GM23338 (cell line): ENCODE measurements at regions not wholly inside any gene's neighbourhood (a gene's known extent, or its start where the extent isn't known, plus 50 kb on each side); places are given as distances from the start of the nearest gene placed in this dataset.

Experiments
- ATAC-seq: fragments of 200-7000 bp; cut with Tn5 transposase; 3 replicates; pipeline ENCODE4 v1.9.1; 2020
- DNase-seq: peaks from one replicate; pipeline ENCODE4 v3.0.0-alpha.2; 2015; ENCODE audit warnings: low spot score
- H2AFZ ChIP-seq: fragments of 200-600 bp; sonication (generic); 2 replicates; pipeline ENCODE4 v1.8.0; 2016; ENCODE audit warnings: antibody characterized with exemption, mild to moderate bottlenecking, moderate library complexity
- H3F3A ChIP-seq: fragments of 200-600 bp; sonication (generic); replicated peaks from 2 replicates; pipeline ENCODE4 v1.8.0; 2017; ENCODE audit warnings: antibody characterized with exemption, mixed run types, low read depth
- H3K27ac ChIP-seq: fragments of 200-600 bp; sonication (generic); 2 replicates; pipeline ENCODE4 v1.6.1; 2016; ENCODE audit warnings: low read depth
- H3K27me3 ChIP-seq: fragments of 200-600 bp; sonication (generic); 2 replicates; pipeline ENCODE4 v1.8.0; 2016; ENCODE audit warnings: mild to moderate bottlenecking, mixed run types, moderate library complexity; ENCODE audit not compliant: insufficient read depth
- H3K36me3 ChIP-seq: fragments of 200-600 bp; sonication (generic); 2 replicates; pipeline ENCODE4 v1.8.0; 2016; ENCODE audit warnings: mild to moderate bottlenecking; ENCODE audit not compliant: insufficient read depth
- H3K4me1 ChIP-seq: fragments of 200-600 bp; sonication (generic); 2 replicates; pipeline ENCODE4 v1.8.0; 2016; ENCODE audit warnings: mild to moderate bottlenecking, moderate library complexity; ENCODE audit not compliant: insufficient read depth
- H3K4me2 ChIP-seq: fragments of 200-600 bp; sonication (generic); 2 replicates; pipeline ENCODE4 v1.7.1; 2017; ENCODE audit warnings: mixed run types
- H3K4me3 ChIP-seq: fragments of 200-600 bp; sonication (generic); 2 replicates; pipeline ENCODE4 v1.6.1; 2016; ENCODE audit warnings: mixed run types
- H3K79me2 ChIP-seq: fragments of 200-600 bp; sonication (generic); replicated peaks from 2 replicates; pipeline ENCODE4 v1.8.0; 2017; ENCODE audit warnings: mild to moderate bottlenecking; ENCODE audit not compliant: insufficient read depth
- H3K9me2 ChIP-seq: fragments of 200-600 bp; sonication (generic); 2 replicates; pipeline ENCODE4 v1.8.0; 2017; ENCODE audit not compliant: insufficient read depth
- H4K20me1 ChIP-seq: fragments of 200-600 bp; sonication (generic); replicated peaks from 2 replicates; pipeline ENCODE4 v1.8.0; 2017; ENCODE audit warnings: mild to moderate bottlenecking; ENCODE audit not compliant: insufficient read depth
- H3K27ac Mint-ChIP-seq: 2 replicates; pipeline ENCODE4 v1.8.0; 2020; ENCODE audit warnings: inconsistent platforms, mild to moderate bottlenecking, moderate library complexity, mixed read lengths
- H3K27me3 Mint-ChIP-seq: 3 replicates; pipeline ENCODE4 v1.8.0; 2022; ENCODE audit warnings: low read depth, mild to moderate bottlenecking, moderate library complexity, mixed read lengths, inconsistent platforms; ENCODE audit not compliant: insufficient read depth, poor library complexity
- H3K36me3 Mint-ChIP-seq: 3 replicates; pipeline ENCODE4 v1.8.0; 2021; ENCODE audit warnings: low read depth, mild to moderate bottlenecking, inconsistent platforms, moderate library complexity, mixed read lengths
- H3K4me1 Mint-ChIP-seq: 3 replicates; pipeline ENCODE4 v1.8.0; 2020; ENCODE audit warnings: mild to moderate bottlenecking, inconsistent platforms, mixed read lengths
- H3K4me3 Mint-ChIP-seq: 3 replicates; pipeline ENCODE4 v1.8.0; 2021; ENCODE audit warnings: moderate library complexity, mild to moderate bottlenecking, inconsistent platforms, mixed read lengths
- H3K9me3 Mint-ChIP-seq: 3 replicates; pipeline ENCODE4 v1.8.0; 2020; ENCODE audit warnings: moderate library complexity, mild to moderate bottlenecking, inconsistent platforms, mixed read lengths
- CREB1 ChIP-seq: fragments of 250-450 bp; sonication (Bioruptor Pico); IDR thresholded peaks from 2 replicates; pipeline ENCODE4 v1.5.0; 2020; ENCODE audit warnings: low read depth, mild to moderate bottlenecking, moderate library complexity
- ETS1 ChIP-seq: IDR thresholded peaks from 2 replicates; pipeline ENCODE4 v1.6.1; 2016; ENCODE audit warnings: antibody characterized with exemption
- EZH2 ChIP-seq: fragments of 200-600 bp; sonication (generic); IDR thresholded peaks from one replicate; pipeline ENCODE4 v1.8.0; 2017; ENCODE audit warnings: antibody characterized with exemption, mild to moderate bottlenecking, low read depth; ENCODE audit not compliant: unreplicated experiment
- EZH2phosphoT487 ChIP-seq: fragments of 200-600 bp; sonication (generic); IDR thresholded peaks from one replicate; pipeline ENCODE4 v1.8.1; 2018; ENCODE audit warnings: antibody characterized with exemption; ENCODE audit not compliant: unreplicated experiment
- JUNB ChIP-seq: IDR thresholded peaks from one replicate; pipeline ENCODE4 v1.6.1; 2016; ENCODE audit warnings: antibody characterized with exemption; ENCODE audit not compliant: unreplicated experiment
- ZNF114 ChIP-seq: fragments of 250-450 bp; sonication (Bioruptor Pico); IDR thresholded peaks from 2 replicates; pipeline ENCODE4 v1.5.0; 2020; ENCODE audit warnings: mild to moderate bottlenecking, moderate library complexity
- ZNF331 ChIP-seq: fragments of 250-450 bp; sonication (Bioruptor Pico); IDR thresholded peaks from 2 replicates; pipeline ENCODE4 v1.5.0; 2020; ENCODE audit warnings: low read depth, mild to moderate bottlenecking, moderate library complexity
- ZNF462 ChIP-seq: fragments of 250-450 bp; sonication (Bioruptor Pico); IDR thresholded peaks from 2 replicates; pipeline ENCODE4 v1.5.0; 2020; ENCODE audit warnings: mild to moderate bottlenecking, moderate library complexity
- TF ChIP-seq, protein P1 (sequence below): IDR thresholded peaks from one replicate; pipeline ENCODE4 v1.6.1; 2018; ENCODE audit warnings: antibody characterized with exemption; ENCODE audit not compliant: unreplicated experiment
- TF ChIP-seq, protein P2 (sequence below), 2 experiments: fragments of 200-600 bp in 1 of 2; sonication (generic) in 1 of 2; conservative IDR thresholded peaks; 2 replicates each; pipeline versions ENCODE4 v1.5.1 to v1.6.1; 2016 to 2017; ENCODE audit warnings: antibody characterized with exemption in 2 of 2, low read depth in 2 of 2, mild to moderate bottlenecking in 2 of 2, moderate library complexity in 1 of 2

- peaks cover 79% of the 10 kb centered on the region for H3K79me2 ChIP-seq
- peaks cover 21% of the 10 kb centered on the region for H3K4me1 Mint-ChIP-seq
- peak overlapping the region; percentile 51; the same call in 1 of the 2 replicates for H3K27ac Mint-ChIP-seq
- peaks cover 6% of the 10 kb centered on the region for H3K9me2 ChIP-seq
- ATAC-seq, result no peak
- DNase-seq, result no peak
- H3K9me3 Mint-ChIP-seq, result no peaks in the 10 kb centered on the region; the same call in 1 of the 3 replicates
- H3K4me3 Mint-ChIP-seq, result no peak overlapping the region
- no peak overlapping the region for H3K4me3 ChIP-seq
- peaks cover 4% of the 10 kb centered on the region; the same call in 2 of the 3 replicates for H3K36me3 Mint-ChIP-seq
- H3K36me3 ChIP-seq, result no peaks in the 10 kb centered on the region
- no peaks in the 10 kb centered on the region for H3K27me3 Mint-ChIP-seq
- no peak overlapping the region for H3K27ac ChIP-seq
- peaks cover 13% of the 10 kb centered on the region for H3K4me1 ChIP-seq
- H3K4me2 ChIP-seq, result no peak overlapping the region
- TF ChIP-seq JUNB (no peak), EZH2phosphoT487 (no peak), ZNF462 (no peak), ZNF331 (CRISPR knock-in tag) (no peak), ZNF114 (CRISPR knock-in tag) (no peak), CREB1 (CRISPR knock-in tag) (no peak), EZH2 (no peak), ETS1 (no peak)
- TF ChIP-seq, protein P1, sequence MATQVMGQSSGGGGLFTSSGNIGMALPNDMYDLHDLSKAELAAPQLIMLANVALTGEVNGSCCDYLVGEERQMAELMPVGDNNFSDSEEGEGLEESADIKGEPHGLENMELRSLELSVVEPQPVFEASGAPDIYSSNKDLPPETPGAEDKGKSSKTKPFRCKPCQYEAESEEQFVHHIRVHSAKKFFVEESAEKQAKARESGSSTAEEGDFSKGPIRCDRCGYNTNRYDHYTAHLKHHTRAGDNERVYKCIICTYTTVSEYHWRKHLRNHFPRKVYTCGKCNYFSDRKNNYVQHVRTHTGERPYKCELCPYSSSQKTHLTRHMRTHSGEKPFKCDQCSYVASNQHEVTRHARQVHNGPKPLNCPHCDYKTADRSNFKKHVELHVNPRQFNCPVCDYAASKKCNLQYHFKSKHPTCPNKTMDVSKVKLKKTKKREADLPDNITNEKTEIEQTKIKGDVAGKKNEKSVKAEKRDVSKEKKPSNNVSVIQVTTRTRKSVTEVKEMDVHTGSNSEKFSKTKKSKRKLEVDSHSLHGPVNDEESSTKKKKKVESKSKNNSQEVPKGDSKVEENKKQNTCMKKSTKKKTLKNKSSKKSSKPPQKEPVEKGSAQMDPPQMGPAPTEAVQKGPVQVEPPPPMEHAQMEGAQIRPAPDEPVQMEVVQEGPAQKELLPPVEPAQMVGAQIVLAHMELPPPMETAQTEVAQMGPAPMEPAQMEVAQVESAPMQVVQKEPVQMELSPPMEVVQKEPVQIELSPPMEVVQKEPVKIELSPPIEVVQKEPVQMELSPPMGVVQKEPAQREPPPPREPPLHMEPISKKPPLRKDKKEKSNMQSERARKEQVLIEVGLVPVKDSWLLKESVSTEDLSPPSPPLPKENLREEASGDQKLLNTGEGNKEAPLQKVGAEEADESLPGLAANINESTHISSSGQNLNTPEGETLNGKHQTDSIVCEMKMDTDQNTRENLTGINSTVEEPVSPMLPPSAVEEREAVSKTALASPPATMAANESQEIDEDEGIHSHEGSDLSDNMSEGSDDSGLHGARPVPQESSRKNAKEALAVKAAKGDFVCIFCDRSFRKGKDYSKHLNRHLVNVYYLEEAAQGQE, result no peak
- TF ChIP-seq, protein P2, sequence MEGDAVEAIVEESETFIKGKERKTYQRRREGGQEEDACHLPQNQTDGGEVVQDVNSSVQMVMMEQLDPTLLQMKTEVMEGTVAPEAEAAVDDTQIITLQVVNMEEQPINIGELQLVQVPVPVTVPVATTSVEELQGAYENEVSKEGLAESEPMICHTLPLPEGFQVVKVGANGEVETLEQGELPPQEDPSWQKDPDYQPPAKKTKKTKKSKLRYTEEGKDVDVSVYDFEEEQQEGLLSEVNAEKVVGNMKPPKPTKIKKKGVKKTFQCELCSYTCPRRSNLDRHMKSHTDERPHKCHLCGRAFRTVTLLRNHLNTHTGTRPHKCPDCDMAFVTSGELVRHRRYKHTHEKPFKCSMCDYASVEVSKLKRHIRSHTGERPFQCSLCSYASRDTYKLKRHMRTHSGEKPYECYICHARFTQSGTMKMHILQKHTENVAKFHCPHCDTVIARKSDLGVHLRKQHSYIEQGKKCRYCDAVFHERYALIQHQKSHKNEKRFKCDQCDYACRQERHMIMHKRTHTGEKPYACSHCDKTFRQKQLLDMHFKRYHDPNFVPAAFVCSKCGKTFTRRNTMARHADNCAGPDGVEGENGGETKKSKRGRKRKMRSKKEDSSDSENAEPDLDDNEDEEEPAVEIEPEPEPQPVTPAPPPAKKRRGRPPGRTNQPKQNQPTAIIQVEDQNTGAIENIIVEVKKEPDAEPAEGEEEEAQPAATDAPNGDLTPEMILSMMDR (conservative IDR thresholded peaks at IDR 0.05; ENCODE audit: low read depth in 2 of 2), result no peak
- no peaks in the 10 kb centered on the region for H3K27me3 ChIP-seq
- peaks cover under 1% of the 10 kb centered on the region; the same call in 1 of the 2 replicates for H4K20me1 ChIP-seq
- no peak overlapping the region for H2AFZ ChIP-seq
- H3F3A ChIP-seq, result no peaks in the 10 kb centered on the region
Observed at GRCh38 chr9:110087605-110088004, 120.4 kb downstream of the C9orf152 start.
